Activated CD8-positive, alpha-beta T cell treated with anti-CD3 and anti-CD28 coated beads for 36 hours (primary cell): ENCODE measurements at regions not wholly inside any gene's neighbourhood (a gene's known extent, or its start where the extent isn't known, plus 50 kb on each side); places are given as distances from the start of the nearest gene placed in this dataset.

Experiments
- ATAC-seq: fragments of 200-7000 bp; cut with Tn5 transposase; one replicate; pipeline ENCODE4 v1.10.0; 2021; ENCODE audit warnings: mild to moderate bottlenecking, moderate library complexity
- CTCF ChIA-PET: fragments of 350-600 bp; sonication (Branson Sonifier 250); formaldehyde crosslinking; loops from one replicate; lab custom pipeline; 2021; ENCODE audit warnings: antibody characterized with exemption; lab: Charles Lee
- POLR2A ChIA-PET: fragments of 350-600 bp; sonication (Branson Sonifier 250); formaldehyde crosslinking; loops from one replicate; lab custom pipeline; 2021; ENCODE audit warnings: antibody characterized with exemption; lab: Charles Lee
- DNase-seq: peaks from one replicate; pipeline ENCODE4 v3.0.0-alpha.2; 2020
- H3K27ac Mint-ChIP-seq: one replicate; pipeline ENCODE4 v1.8.0; 2021; ENCODE audit warnings: mild to moderate bottlenecking, mixed read lengths
- H3K27me3 Mint-ChIP-seq: one replicate; pipeline ENCODE4 v1.8.0; 2021; ENCODE audit warnings: mixed read lengths
- H3K36me3 Mint-ChIP-seq: one replicate; pipeline ENCODE4 v1.8.0; 2021; ENCODE audit warnings: low read depth, mixed read lengths
- H3K4me1 Mint-ChIP-seq: one replicate; pipeline ENCODE4 v1.8.0; 2021; ENCODE audit warnings: low read depth, mixed read lengths
- H3K4me3 Mint-ChIP-seq: one replicate; pipeline ENCODE4 v1.8.0; 2021; ENCODE audit warnings: mild to moderate bottlenecking, moderate library complexity, mixed read lengths
- H3K9me3 Mint-ChIP-seq: one replicate; pipeline ENCODE4 v1.8.0; 2021; ENCODE audit warnings: mixed read lengths
- intact Hi-C: fragments of 100-400 bp; cut with micrococcal nuclease; formaldehyde crosslinking; loops from one replicate; pipeline ENCODE4 v1.10.0; 2022
- TF ChIP-seq, protein P1 (sequence below): fragments of 200-600 bp; IDR thresholded peaks from one replicate; pipeline ENCODE4 v1.8.0; 2022; ENCODE audit warnings: antibody characterized with exemption, mild to moderate bottlenecking

DNA sequence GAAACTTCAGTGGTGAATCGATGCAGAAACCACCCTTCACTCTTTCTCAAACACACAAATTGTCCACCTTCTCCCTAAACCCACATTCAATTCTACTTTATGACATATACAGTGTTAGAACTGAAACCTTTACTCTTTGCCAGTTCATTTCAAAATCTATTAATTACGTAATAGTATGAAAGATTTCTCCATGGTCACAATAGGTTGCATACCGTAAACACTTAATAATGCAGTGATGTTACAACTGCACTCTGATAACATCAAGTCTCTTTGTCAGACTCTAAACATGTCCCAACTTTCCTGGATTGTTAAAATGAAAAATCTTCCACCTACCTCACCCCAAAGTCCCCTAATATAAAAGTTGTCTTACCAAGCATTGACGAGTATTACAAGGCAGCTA lies 111.8 kb upstream of the PROK2 start:
- TF ChIP-seq, protein P1, sequence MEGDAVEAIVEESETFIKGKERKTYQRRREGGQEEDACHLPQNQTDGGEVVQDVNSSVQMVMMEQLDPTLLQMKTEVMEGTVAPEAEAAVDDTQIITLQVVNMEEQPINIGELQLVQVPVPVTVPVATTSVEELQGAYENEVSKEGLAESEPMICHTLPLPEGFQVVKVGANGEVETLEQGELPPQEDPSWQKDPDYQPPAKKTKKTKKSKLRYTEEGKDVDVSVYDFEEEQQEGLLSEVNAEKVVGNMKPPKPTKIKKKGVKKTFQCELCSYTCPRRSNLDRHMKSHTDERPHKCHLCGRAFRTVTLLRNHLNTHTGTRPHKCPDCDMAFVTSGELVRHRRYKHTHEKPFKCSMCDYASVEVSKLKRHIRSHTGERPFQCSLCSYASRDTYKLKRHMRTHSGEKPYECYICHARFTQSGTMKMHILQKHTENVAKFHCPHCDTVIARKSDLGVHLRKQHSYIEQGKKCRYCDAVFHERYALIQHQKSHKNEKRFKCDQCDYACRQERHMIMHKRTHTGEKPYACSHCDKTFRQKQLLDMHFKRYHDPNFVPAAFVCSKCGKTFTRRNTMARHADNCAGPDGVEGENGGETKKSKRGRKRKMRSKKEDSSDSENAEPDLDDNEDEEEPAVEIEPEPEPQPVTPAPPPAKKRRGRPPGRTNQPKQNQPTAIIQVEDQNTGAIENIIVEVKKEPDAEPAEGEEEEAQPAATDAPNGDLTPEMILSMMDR: no peak
- H3K4me3 Mint-ChIP-seq: no peak overlapping the region
- ATAC-seq (no peak), DNase-seq (no peak)
- CTCF ChIA-PET: interaction anchor here (1.2 to 6.2 kb wide), 3 partner anchors 15 to 28 kb away, joined by 3 to 33 read pairs (median 3); no protein-coding TSS in a partner anchor
- no peaks in the 10 kb centered on the region for H3K36me3 Mint-ChIP-seq
- no peaks in the 10 kb centered on the region for H3K9me3 Mint-ChIP-seq
- POLR2A ChIA-PET: no interaction called here
- H3K4me1 Mint-ChIP-seq: no peaks in the 10 kb centered on the region
- H3K27me3 Mint-ChIP-seq: peaks cover 5% of the 10 kb centered on the region
- intact Hi-C loops: no loop called here
- no peak overlapping the region for H3K27ac Mint-ChIP-seq

DNA sequence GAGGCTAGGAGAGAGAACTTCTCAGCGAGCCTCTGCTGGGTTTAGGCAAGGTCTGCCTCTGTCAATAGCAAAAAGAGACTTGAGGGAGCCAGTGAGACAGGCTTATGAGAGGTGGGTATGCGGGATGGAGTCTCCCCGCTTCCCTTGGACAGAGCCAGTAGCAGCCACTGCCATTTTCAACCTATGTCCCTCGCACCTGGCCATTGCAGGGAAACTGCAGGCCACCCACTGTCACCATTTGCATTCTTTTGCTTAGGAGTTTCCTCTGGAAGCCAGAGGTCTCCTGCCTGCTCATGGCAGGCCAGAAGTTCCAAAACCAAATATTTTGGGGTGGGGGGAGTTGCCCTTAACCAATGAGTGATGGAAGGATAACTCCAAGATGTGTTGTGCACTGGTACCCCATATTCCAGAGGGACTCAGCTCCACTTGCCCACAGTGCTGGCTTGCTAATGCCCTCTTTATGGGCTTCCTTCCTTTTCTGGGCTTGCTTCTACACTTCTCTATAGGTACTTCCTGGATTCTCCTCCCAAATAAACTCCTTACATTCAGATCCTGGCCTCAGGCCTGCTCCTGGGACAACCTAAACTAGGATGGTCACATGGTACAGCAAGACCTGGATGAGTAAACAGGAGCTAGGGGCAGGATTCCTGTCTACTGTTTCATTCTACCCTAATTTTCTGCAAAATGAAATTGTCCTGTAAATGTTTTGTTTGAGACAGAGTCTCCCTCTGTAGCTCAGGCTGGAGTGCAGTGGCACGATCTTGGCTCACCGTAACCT lies 108.9 kb upstream of the PROK2 start:
- intact Hi-C loops: no loop called here
- DNase-seq (no peak), ATAC-seq (no peak)
- no peaks in the 10 kb centered on the region for H3K36me3 Mint-ChIP-seq
- TF ChIP-seq, protein P1: no peak
- H3K4me3 Mint-ChIP-seq: no peak overlapping the region
- CTCF ChIA-PET: interaction anchor here (6.2 kb wide), 1 partner anchor 19 kb away, joined by 33 read pairs; no protein-coding TSS in a partner anchor
- H3K9me3 Mint-ChIP-seq: no peaks in the 10 kb centered on the region
- POLR2A ChIA-PET: no interaction called here
- peaks cover 1% of the 10 kb centered on the region for H3K27me3 Mint-ChIP-seq
- H3K27ac Mint-ChIP-seq: no peak overlapping the region
- H3K4me1 Mint-ChIP-seq: no peaks in the 10 kb centered on the region

DNA sequence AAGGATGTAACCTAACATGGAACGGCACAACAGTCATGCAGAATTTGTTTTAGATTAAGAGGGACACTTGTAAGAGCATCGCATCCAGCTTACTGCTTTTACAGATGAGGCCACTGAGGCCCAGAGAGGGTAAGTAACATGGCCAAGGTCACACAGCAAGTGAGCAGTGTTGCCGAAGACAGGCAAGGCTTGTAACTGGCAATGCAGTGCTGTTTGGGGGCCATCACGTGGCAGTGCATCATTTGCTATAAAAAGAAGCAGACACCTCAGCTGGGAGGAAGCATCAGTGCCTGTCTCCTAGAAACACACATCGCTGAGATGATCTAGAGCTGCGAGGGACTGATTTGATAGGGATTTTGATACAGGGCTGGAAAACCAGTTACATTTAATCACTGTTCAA lies 108.2 kb upstream of the PROK2 start:
- intact Hi-C loops: no loop called here
- Mint-ChIP-seq H3K9me3 (no peaks in the 10 kb centered on the region), H3K36me3 (no peaks in the 10 kb centered on the region), H3K27ac (no peak overlapping the region), H3K4me1 (no peaks in the 10 kb centered on the region), H3K27me3 (peaks cover 4% of the 10 kb centered on the region), H3K4me3 (no peak overlapping the region)
- DNase-seq: no peak
- CTCF ChIA-PET: interaction anchor here (6.2 kb wide), 1 partner anchor 18 kb away, joined by 33 read pairs; no protein-coding TSS in a partner anchor
- no peak for ATAC-seq
- TF ChIP-seq, protein P1: no peak
- POLR2A ChIA-PET: no interaction called here

DNA sequence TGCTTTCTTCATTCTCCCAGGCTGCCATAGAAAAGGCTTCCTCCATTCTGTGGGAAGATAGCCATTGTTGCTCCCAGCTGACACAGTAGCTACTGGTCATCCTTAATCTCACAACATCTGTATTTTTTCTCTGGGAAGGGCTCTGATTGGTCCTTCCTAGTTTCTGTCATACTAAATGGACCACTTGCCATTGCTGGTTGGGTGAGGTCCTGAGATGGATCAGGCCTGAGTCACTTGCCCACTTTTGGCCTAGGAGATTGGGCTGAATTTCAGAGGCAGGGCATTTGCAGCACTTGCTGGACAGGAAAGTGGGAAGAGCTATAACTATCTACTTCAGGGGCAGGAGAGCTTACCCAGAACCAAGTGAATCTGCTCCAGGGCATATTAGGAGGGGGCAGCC lies 106.5 kb upstream of the PROK2 start:
- peaks cover 11% of the 10 kb centered on the region for H3K27me3 Mint-ChIP-seq
- no peaks in the 10 kb centered on the region for H3K9me3 Mint-ChIP-seq
- no peaks in the 10 kb centered on the region for H3K4me1 Mint-ChIP-seq
- ChIA-PET CTCF (interaction anchor here (1.1 to 1.5 kb wide), 2 partner anchors 16 to 161 kb away, joined by 4 to 5 read pairs; no protein-coding TSS in a partner anchor), POLR2A (interaction anchor here (0.6 to 1.2 kb wide), 2 partner anchors 11 to 58 kb away, joined by 4 read pairs; no protein-coding TSS in a partner anchor)
- no peak overlapping the region for H3K4me3 Mint-ChIP-seq
- TF ChIP-seq, protein P1: no peak
- DNase-seq (no peak), ATAC-seq (no peak)
- intact Hi-C loops: no loop called here
- H3K36me3 Mint-ChIP-seq: no peaks in the 10 kb centered on the region
- H3K27ac Mint-ChIP-seq: no peak overlapping the region

DNA sequence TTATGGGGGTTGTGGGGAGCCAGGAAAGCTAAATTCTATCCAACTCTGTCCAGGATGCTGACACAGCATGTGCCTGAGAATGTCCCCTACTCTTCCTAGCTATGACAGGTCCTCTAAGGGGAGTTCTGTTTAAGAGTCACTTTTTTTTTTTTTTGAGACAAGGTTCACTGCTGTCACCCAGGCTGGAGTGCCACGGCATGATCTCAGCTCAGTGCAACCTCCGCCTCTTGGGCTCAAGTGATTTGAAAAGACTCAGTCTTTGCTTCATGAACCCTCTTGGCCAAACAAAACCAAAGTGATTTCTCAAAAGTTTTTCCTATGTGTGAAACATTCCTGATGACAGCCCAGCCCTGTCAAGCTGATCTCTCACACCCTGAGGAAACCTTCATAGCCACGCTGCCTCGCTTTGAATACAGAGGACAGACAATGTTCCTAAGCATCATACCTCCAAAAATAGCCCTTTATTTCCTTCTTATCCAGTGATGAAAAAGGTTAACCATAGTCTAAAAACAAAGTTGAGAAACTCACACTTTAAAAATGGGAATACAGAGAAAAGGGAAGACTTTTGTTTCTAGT lies 105.5 kb upstream of the PROK2 start:
- DNase-seq: no peak
- H3K27ac Mint-ChIP-seq: no peak overlapping the region
- H3K36me3 Mint-ChIP-seq: no peaks in the 10 kb centered on the region
- TF ChIP-seq, protein P1: no peak
- no peak for ATAC-seq
- intact Hi-C loops: no loop called here
- CTCF ChIA-PET: interaction anchor here (1.5 to 8.4 kb wide), 2 partner anchors 15 to 160 kb away, joined by 5 to 42 read pairs; no protein-coding TSS in a partner anchor
- H3K27me3 Mint-ChIP-seq: peaks cover 11% of the 10 kb centered on the region
- H3K4me3 Mint-ChIP-seq: no peak overlapping the region
- no peaks in the 10 kb centered on the region for H3K9me3 Mint-ChIP-seq
- POLR2A ChIA-PET: no interaction called here
- H3K4me1 Mint-ChIP-seq: no peaks in the 10 kb centered on the region
